GM19438 (cell line): ENCODE measurements at regions not wholly inside any gene's neighbourhood (a gene's known extent, or its start where the extent isn't known, plus 50 kb on each side); places are given as distances from the start of the nearest gene placed in this dataset.

ENCODE experiments used
- ATAC-seq: cut with Tn5 transposase; IDR thresholded peaks from one replicate; pipeline ENCODE4 v1.9.1; 2021; ENCODE audit warnings: low read depth; ENCODE audit not compliant: unreplicated experiment

DNA sequence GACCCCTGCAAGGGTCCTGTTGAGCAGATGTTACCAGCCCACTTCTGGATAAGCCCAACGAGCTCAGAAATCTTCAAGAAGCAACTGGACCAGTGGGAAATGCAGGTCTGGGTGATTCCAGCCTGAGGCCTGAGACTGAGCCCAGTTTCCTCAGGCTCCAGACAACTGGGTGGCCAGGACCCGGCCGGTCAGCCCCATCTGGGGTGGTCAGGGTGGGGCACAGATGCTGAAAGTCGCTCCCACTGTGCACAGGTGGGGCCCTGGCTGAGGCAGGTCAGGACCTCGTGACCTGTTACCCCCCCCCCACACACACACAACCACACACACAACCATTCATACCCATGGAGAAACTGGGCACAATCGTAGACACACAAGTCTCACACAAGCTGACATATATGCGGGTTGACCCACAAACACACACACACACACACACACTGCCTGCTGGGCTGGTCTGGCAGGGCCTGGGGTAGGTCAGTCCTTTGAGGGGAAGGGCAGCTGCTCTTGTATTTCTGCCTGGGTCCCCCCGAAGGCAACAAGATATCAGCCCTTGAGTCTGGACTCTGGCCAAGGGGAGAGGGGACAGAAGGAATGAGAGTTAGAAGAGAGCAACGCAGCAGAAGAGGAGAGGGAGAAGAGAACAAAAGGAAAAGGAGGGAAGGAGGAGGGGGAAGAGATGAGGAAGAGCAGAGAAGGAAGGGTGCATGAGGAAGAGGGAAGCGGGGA is 99.0 kb upstream of the CDH5 start:
- no peak for ATAC-seq

DNA sequence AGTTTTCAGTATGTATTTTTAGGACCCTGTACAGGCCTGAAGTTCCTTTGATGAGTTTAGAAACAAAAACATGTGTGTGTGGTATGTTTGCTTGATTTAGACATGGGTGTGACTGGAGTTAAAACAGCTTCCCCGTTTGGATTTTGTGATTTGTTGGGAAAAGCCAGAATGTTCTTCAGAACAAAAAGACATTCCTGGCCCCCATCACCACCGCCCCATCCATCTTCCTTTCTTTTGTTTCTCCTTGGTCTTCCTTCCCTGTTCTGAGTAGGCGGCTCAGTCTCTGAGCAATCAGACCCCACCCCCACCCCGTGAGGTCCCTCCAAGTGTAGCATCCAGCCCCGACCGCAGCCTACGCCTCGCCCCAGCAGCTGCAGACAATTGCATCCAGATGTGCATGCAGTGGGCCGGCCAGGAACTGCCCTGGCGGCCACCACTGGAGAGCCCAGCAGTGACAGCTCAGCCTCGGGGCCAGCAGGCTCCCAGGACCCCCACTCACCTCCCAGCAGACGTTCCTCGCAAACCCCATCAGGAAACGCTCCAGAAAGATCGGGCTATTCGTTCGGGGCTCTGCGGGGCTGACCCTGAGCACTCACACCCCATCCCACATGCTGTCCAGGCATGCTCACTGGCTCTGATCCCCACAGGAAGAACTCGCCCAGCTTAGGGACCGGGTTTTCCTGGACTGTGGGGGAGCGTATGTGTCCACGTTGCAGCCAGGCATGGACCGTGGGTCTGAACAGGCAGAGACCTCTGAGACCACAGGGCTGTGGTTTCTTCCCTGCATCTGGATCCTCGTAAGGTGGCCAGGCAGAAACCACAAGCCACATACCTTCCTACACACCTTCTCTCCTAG is 99.8 kb upstream of the CDH5 start:
- no peak for ATAC-seq

DNA sequence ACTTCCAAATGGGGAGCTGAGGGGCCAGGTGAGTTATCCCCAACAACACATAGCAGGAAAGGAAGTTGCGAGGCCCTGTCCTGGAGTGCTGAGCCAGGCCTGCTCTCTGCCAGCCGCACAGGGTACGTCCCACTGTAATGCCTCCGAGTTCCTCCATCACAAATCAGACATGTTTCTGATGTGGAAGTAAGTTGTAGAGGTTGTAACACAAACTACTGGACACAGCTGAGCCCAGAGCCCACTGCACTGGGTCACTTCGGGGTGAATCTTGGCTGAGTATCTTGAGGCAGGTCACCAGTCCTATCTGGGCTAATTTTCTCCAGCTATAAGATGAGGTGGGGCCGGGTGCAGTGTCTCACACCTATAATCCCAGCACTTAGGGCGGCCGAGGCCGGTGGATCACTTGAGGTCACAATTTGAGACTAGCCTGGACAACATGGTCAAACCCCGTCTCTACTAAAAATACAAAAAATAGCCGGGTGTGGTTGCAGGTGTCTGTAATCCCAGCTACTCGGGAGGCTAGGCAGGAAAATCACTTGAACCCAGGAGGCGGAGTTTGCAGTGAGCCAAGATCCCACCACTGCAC is 100.8 kb upstream of the CDH5 start:
- ATAC-seq = no peak

DNA sequence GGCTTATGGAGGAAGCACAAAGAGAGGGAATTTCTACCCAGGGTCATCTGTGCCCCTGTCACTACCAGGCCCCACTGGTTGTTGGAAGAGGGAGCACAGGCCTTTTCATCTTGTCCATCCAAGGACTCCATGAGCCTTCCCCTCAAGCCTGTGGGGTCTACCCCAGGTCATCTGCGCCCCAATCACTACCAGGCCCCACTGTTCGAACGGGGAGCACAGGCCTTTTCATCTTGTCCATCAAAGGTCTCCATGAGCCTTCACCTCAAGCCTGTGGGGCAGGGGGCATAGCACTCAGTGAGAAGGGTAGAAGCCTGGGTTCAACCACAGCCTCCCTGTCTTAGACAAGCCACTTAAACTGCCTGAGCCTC is 101.5 kb upstream of the CDH5 start:
- ATAC-seq = no peak

DNA sequence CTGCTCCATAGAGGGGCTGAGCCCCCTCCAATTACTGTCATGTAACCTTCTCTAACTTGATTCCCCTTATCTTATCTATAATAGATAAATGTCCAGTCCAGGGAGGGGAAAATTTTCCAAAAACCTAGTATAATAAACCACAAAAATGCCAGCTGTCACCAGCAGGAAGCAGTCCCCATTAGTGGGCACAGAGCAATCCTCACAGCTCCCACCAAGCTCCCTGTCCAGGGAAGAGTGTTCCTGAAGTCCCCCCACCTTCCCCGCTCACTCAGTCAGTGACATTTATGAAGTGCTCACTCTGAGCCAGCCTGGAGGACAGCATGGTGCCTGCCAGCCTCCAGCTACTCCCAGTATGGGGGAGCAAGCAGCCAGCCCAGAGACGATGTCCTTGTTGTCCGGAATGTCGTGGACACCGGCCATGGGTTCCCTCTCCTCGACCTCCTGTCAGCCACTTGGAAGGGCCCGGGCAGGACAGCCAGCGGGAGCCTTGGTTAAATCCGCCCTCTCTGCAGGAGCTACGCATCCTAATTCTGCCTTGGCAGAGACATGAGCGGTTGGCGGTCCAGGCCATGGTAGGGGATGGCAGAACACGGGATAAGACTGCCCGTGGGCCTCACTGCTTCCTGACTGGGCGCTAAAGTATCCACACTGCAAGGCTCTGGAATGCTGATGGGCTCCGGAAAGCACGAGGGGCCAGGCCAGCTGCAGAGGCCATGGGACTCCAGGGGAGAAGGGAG is 102.0 kb upstream of the CDH5 start:
- no peak for ATAC-seq

DNA sequence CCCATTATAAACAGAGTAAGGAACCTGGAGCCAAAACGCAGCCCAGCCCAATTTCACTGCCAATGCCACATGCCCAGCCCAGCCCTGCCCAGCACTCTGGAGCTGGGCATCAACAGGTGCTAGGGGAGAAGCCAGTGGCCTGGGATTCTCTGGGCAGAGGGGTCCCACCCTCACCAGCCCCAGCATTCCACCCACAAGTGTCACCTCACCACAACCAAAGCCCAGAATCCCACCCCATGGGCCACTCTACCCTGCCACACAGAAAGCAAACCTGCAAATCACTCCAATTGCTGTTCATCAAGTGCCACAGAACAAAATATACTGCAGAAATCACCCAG is 102.5 kb upstream of the CDH5 start:
- ATAC-seq = no peak

DNA sequence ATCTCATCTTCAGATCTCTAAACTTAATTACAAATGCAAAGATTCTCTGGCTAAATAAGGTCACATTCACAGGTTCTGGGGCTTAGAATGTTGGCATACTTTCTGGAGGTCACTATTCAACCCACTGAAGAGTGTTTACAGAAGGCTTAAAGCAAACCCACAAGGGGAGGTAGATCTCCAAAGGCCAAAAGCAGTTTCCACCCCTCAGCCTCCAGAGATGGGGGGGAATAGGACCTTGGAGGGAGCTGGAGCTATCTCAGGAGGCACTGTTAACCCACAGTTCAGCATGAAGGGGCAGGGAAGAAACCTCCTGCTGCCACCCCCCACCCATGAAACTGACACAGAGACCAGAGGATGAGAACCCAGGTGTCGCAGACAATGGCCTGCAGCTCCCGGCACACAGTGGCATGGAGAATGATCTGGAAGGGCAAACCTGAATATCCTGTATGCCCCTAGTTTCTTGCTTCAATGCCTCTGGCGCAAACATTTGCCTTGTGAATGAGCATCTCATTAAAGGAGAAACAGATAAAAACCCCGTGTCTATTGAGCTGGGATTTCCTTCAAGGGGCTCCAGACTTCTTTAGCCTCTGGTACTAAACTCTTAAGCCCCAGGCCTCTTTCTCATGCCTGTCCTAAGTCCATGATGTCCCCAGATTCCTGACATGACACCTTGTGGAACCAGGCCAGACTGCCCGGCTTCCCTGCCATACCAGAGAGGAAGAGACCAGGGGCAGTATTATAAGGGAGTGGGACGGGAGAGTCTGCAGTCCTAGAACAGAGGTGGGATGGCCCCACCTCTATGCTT is 103.1 kb upstream of the CDH5 start:
- no peak for ATAC-seq

DNA sequence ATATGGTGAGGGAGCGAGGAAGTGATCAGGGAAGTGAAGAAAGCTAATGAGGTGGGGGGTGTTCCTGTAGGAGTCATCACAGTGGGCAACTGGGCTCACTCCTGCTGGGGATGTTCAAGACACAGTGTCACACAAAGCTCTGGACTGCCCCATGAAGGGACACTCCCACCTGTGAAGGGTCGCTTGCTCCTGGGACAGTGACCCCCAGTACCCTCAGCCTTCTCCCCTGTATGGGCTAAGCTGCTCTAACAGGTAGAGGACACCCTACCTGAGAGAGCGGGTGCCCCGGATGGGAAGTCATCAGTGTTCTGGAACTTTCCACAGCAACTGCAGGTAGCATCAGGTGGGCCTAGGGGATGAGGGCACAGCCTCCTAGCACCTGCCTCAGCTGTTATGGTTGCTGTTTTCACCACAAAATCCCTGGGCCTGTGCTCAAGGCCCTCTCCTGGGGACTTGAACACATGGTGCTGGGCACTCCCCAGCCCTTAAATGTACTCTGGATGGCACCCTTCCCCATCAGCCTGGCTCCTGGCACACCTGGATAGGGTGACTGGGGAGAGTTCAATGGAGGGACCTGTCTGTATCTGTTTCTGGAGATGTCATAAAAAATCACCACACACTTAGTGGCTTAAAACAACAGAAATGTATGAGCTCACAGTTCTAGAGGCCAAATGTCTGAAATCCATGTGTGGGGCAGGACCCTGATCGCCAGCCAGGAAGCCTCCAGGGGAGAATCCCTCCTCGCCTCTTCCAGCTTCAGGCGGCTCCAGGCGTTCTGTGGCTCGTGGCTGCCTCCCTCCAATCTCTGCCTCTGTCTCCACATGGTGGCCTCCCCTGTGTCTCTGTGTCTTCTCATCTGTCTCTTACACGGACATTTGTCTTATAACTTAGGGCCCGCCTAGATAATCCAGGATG is 104.0 kb upstream of the CDH5 start:
- no peak for ATAC-seq

DNA sequence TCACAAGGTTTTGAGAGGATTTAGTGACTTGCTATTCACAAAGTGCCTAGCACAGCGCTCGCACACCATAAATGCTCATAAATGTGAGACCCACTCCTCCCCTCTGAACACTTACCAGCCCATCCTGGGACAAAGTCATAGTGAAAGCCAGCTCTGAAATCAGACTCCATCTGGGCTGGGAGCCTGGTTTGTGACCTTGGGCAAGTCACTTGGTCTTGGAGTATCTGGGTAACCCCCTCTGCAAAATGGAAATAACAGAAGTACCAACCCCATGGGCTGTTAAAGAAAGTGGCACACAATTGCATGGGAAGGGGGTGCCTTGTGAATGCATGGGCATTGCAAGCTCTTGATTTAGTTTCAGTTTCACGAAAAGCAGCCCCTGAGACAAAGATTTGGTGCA is 104.7 kb upstream of the CDH5 start:
- no peak for ATAC-seq

DNA sequence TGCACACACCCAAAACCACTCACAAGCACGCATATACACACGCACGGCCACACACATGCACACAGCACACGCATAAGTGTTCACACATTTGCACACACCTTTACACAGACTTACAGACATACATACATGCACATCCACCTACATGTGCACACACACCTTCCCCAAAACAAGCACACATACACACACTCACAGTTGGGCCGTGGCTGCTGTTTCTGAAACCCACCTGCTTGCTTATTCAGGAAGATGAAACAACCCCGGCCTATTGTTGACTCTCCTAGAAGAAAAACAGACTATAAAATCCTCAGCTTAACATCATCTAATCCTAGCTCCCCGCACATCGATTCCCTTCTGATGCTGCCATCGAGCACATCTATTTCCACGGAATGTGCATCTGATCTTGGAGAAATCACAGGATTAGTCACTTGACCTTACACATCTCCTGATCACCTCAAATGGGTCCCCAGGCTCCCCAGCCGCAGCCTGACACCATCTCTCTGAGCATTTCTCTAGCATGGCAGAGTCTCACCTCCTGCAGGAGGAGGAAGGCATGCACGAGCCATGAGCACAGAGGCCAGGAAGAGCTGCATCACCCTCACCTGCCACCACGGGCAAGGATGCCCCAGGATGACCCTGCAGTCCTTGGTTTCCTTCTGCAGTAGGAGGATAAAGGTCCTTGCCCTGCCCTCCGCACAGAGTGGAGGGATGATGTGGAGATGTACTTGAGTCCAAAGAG is 105.8 kb upstream of the CDH5 start:
- no peak for ATAC-seq

DNA sequence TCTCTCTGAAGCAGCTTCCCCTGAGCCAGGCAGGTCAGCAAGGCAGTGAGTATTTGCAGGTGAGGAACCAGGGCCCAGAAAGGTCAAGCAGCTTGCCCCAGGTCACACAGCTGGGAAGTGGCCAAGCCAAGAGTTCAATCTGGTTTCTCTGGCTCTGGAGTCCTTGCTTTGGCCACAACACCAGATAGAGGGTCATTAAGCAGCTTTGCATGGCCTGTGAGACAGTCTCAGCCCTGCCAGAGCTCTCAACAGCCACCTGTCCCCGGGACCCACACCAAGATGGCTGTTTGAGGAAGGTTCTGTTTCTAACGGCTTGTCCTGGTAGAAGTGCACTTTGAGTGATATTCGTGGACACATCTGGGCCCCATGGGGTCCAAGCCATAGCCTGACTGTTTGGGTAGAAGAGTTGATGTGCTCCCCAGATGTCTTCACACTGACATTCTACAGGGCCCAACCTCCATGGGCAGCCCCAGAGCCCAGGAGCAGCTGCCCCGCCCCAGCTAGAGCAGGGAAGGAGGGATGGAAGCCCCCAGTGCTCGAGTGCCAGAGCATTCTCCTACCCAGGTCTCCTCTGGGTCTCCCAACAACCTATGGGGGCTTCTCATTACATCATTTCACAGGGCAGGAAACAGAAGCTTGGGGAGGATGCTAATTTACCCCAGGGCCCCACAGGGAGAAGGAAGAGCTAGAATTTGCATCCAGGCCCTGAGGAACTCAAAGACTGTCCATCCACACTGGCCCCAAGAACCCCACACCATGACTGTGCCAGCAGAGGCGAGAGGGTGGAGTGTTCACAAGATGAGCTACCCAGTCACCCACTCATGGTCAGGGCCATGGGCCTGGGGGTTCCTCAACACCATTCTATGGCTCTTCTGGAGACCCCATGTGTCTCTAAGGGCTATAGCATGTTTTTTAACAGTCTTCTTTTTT is 107.3 kb upstream of the CDH5 start:
- ATAC-seq = no peak

DNA sequence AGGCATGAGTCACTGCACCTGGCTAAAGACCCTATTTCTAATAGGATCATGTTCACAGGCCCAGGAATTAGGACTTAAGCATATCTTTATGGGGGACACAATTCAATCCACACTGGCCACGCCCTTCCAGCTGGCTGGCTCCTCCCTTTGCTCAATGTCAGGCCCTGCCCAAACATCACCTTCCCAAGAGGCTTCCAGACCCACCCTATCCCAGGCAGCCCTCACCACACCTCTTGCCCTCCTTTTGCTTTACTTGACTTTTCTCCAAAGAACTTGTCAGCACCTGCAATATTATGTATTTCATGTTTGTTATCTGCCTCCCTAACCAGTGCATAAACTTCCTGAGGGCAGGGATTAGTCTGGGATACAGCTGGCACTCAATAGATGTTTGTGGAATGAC is 109.6 kb upstream of the CDH5 start:
- ATAC-seq = no peak

DNA sequence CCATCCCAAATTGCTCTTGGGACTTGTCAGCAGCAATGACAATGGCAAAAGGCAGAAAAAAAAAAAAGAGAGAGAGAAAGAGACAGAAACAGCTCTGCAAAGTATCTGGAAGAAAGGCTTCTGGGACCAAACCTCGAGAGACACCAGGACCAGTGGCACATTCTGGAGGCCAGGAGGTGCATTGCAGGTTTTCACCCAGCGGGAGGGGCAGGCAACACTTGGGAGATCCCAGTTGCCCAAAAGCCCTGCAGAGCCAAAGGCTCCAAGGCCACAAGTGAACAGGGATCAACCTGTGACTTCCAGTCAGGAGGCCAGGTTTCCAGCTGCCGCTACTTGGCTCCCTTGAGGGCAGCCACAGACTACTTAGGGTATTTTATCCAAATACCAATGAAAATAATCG is 110.8 kb upstream of the CDH5 start:
- no peak for ATAC-seq

DNA sequence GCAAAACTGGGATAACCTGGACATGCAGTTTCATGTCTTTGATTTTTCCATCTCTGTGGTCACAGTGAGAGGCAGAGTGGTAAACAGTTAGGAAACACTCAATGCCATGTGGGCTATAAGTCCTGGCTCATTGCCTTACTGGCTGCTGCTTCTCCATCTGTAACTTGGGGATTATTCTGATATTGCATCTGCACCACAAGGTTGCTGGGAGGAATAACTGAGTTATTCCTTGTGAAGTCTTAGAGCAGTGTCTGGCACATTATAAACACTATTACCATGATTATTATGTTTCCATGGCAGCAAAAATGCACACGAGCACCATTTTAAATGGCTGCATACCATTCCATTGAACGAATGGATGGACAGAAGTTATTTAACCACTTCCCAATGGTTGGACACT is 111.7 kb upstream of the CDH5 start:
- no peak for ATAC-seq

DNA sequence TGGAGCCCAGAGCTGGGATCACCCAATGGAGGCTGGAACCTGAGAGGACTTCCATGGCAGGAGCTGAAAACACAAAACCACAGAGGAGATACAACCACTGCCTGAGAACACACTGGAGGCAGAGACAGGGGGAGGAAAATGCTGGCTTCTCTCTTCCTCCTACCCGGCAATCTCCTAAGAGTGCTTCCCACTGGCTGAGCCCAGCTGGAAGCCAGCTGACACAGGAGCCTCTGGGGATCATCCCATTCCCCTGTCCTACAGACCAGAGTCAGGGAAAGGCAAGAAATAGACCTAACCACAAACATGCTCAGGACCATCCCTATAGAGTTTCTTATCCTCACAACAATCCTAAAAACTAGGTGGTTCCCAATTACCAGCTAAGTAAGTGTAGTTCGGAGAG is 112.4 kb upstream of the CDH5 start:
- no peak for ATAC-seq

DNA sequence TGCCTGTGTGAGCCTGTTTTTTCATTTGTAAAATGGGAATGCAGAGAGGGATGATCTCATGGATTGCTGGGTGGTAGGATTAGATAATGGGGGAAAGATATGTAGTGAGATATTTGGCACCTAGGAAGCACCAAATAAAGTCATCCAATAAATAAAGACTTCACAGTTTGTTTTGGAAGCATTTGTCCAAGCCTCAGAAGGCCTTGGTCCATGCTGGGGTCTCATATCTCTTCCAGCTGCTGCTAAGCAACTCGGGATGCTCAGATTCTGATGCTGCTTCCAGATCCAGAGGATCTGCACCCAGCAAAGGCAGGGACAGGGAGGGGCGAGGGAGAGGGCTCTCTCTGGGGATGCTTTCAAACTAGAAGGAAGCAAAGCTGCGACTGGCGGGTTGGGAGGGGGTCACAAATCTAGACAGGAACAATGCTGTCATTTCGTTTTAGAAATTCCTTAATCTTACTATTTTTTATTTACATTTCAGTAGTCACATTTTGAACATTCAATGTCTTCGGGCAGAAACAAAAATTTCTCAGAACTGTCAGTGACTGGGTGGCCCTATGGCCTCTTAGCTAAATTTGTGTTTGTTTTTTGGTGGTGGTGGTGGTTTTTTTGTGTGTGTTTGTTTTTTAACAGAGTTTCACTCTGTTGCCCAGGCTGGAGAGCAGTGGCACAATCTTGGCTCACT is 114.9 kb upstream of the CDH5 start:
- ATAC-seq = no peak
